IMR-90 (cell line): ENCODE measurements at regions not wholly inside any gene's neighbourhood (a gene's known extent, or its start where the extent isn't known, plus 50 kb on each side); places are given as distances from the start of the nearest gene placed in this dataset.

ENCODE experiments used
- ATAC-seq: fragments of 200-7000 bp; cut with Tn5 transposase; 2 replicates; pipeline ENCODE4 v1.9.1; 2020; ENCODE audit warnings: low read depth, mild to moderate bottlenecking, moderate library complexity
- BruUV-seq: library from RNA; stranded (reverse); fragments of 400-500 nt; replicated peaks from 2 replicates; lab custom pipeline; 2021; lab: Mats Ljungman, UMichigan
- CTCF ChIA-PET: fragments of 300-600 bp; formaldehyde crosslinking; extraction: SDS; loops from one replicate; lab custom pipeline; 2021; ENCODE audit warnings: antibody characterized with exemption; lab: Yijun Ruan, JAX
- POLR2A ChIA-PET: fragments of 300-600 bp; sonication (Branson Sonifier 250); formaldehyde crosslinking; loops from one replicate; lab custom pipeline; 2022; ENCODE audit warnings: antibody characterized with exemption; ENCODE audit not compliant: unreplicated experiment; lab: Charles Lee
- DNase-seq: peaks from one replicate; pipeline ENCODE4 v3.0.0; 2013
- H2AFZ ChIP-seq: replicated peaks from 2 replicates; pipeline ENCODE3; 2013; ENCODE audit warnings: low read length, mild to moderate bottlenecking; ENCODE audit not compliant: poor library complexity
- H2AK5ac ChIP-seq: 2 replicates; pipeline ENCODE4 v1.6.1; 2013; ENCODE audit warnings: low read depth, low read length, inconsistent platforms
- H2AK9ac ChIP-seq: replicated peaks from 2 replicates; pipeline ENCODE3; 2013; ENCODE audit warnings: mild to moderate bottlenecking, low read depth, low read length, moderate library complexity; ENCODE audit not compliant: poor library complexity
- H2BK120ac ChIP-seq: 2 replicates; pipeline ENCODE4 v1.6.1; 2013; ENCODE audit warnings: low read depth, low read length, inconsistent platforms
- H2BK15ac ChIP-seq: 3 replicates; pipeline ENCODE4 v1.6.1; 2013; ENCODE audit warnings: low read depth, low read length, inconsistent platforms
- H2BK20ac ChIP-seq: 2 replicates; pipeline ENCODE4 v1.6.1; 2013; ENCODE audit warnings: low read depth, mild to moderate bottlenecking, inconsistent platforms, low read length, moderate library complexity
- H2BK5ac ChIP-seq: 2 replicates; pipeline ENCODE4 v1.6.1; 2013; ENCODE audit warnings: mild to moderate bottlenecking, low read depth, low read length, inconsistent platforms; ENCODE audit not compliant: poor library complexity, severe bottlenecking
- H3K14ac ChIP-seq: replicated peaks from 2 replicates; pipeline ENCODE4 v1.6.1; 2013; ENCODE audit warnings: low read depth, low read length, inconsistent platforms
- H3K18ac ChIP-seq: 2 replicates; pipeline ENCODE4 v1.6.1; 2013; ENCODE audit warnings: low read depth, low read length, control low read depth
- H3K23ac ChIP-seq: 2 replicates; pipeline ENCODE4 v1.6.1; 2013; ENCODE audit warnings: low read depth, low read length, inconsistent platforms
- H3K27ac ChIP-seq: 2 replicates; pipeline ENCODE4 v1.5.1; 2013; ENCODE audit warnings: mild to moderate bottlenecking, control low read depth, low read length; ENCODE audit not compliant: insufficient read depth
- H3K27me3 ChIP-seq: 2 replicates; pipeline ENCODE4 v1.6.1; 2013; ENCODE audit warnings: low read length; ENCODE audit not compliant: control insufficient read depth, insufficient read depth
- H3K36me3 ChIP-seq: 2 replicates; pipeline ENCODE4 v1.6.1; 2013; ENCODE audit warnings: low read length, mixed read lengths; ENCODE audit not compliant: control insufficient read depth, insufficient read depth
- H3K4ac ChIP-seq: 2 replicates; pipeline ENCODE4 v1.6.1; 2013; ENCODE audit warnings: low read depth, low read length, inconsistent platforms
- H3K4me1 ChIP-seq: 2 replicates; pipeline ENCODE4 v1.6.1; 2013; ENCODE audit warnings: low read length, mixed read lengths; ENCODE audit not compliant: control insufficient read depth, insufficient read depth
- H3K4me2 ChIP-seq: 2 replicates; pipeline ENCODE4 v1.6.1; 2013; ENCODE audit warnings: low read depth, mild to moderate bottlenecking, control low read depth, low read length, moderate library complexity
- H3K4me3 ChIP-seq: 2 replicates; pipeline ENCODE4 v1.5.1; 2013; ENCODE audit warnings: low read depth, mild to moderate bottlenecking, control low read depth, low read length, moderate library complexity; ENCODE audit not compliant: insufficient read depth
- H3K56ac ChIP-seq: 2 replicates; pipeline ENCODE4 v1.6.1; 2013; ENCODE audit warnings: low read length, inconsistent platforms; ENCODE audit not compliant: insufficient read depth; ENCODE audit errors: extremely low read depth
- H3K79me1 ChIP-seq, 2 experiments: 2 replicates each; pipeline ENCODE4 v1.6.1; 2013; ENCODE audit warnings: low read length in 2 of 2, inconsistent platforms in 1 of 2, low read depth in 1 of 2
- H3K9ac ChIP-seq: 2 replicates; pipeline ENCODE4 v1.6.1; 2013; ENCODE audit warnings: low read depth, low read length, control low read depth
- H3K9me1 ChIP-seq: 2 replicates; pipeline ENCODE4 v1.6.1; 2013; ENCODE audit warnings: low read length, inconsistent platforms; ENCODE audit not compliant: insufficient read depth
- H3K9me3 ChIP-seq: 2 replicates; pipeline ENCODE4 v1.6.1; 2013; ENCODE audit warnings: low read length; ENCODE audit not compliant: control insufficient read depth, insufficient read depth
- H4K20me1 ChIP-seq: 2 replicates; pipeline ENCODE4 v1.6.1; 2013; ENCODE audit warnings: low read length, inconsistent platforms; ENCODE audit not compliant: insufficient read depth
- H4K5ac ChIP-seq: 2 replicates; pipeline ENCODE4 v1.6.1; 2013; ENCODE audit warnings: mild to moderate bottlenecking, low read depth, low read length, control low read depth
- H4K8ac ChIP-seq, 2 experiments: 2 replicates each; pipeline ENCODE4 v1.6.1; 2013; ENCODE audit warnings: low read depth in 2 of 2, low read length in 2 of 2, control low read depth in 1 of 2, inconsistent platforms in 1 of 2
- H4K91ac ChIP-seq: 2 replicates; pipeline ENCODE4 v1.6.1; 2013; ENCODE audit warnings: low read depth, low read length, inconsistent platforms; ENCODE audit not compliant: insufficient read depth
- MAFK ChIP-seq: IDR thresholded peaks from 2 replicates; pipeline ENCODE4 v1.6.1; 2012; ENCODE audit warnings: low read depth, low read length, improper control_type of control experiment
- NFE2L2 ChIP-seq: fragments of 150-350 bp; IDR thresholded peaks from 2 replicates; pipeline ENCODE4 v1.6.1; 2016; ENCODE audit warnings: low read depth, mild to moderate bottlenecking, low read length
- RFX5 ChIP-seq: IDR thresholded peaks from 2 replicates; pipeline ENCODE4 v1.8.0; 2012; ENCODE audit warnings: low read depth, mild to moderate bottlenecking, low read length, moderate library complexity
- USF2 ChIP-seq: fragments of 150-350 bp; IDR thresholded peaks from 2 replicates; pipeline ENCODE4 v1.6.1; 2017; ENCODE audit warnings: mild to moderate bottlenecking, antibody characterized with exemption, low read length, low read depth
- WGBS, 2 experiments: methylation state at CpG; one replicate each; pipeline versions ENCODE4 v1.1.5 to v1.1.7; 2013; ENCODE audit warnings: missing lambda C conversion rate in 2 of 2; ENCODE audit not compliant: insufficient read length in 1 of 2; ENCODE audit errors: extremely low coverage in 2 of 2; 5-methylcytosine and 5-hydroxymethylcytosine counted together
- dilution Hi-C: fragments of 300-500 bp; cut with HindIII; formaldehyde crosslinking; loops from one replicate; pipeline ENCODE4 v1.14.3; 2018; ENCODE audit warnings: low sequenced_read_pairs; ENCODE audit not compliant: unreplicated experiment
- in situ Hi-C: fragments of 300-500 bp; cut with MboI; formaldehyde crosslinking; loops from 3 replicates; pipeline ENCODE4 v1.14.3; 2019; ENCODE audit warnings: low sequenced_read_pairs, inconsistent platforms, mixed read lengths
- intact Hi-C: fragments of 100-400 bp; cut with micrococcal nuclease; formaldehyde crosslinking; loops from 2 replicates; pipeline ENCODE4 v1.10.0; 2022
- TF ChIP-seq, protein P1 (sequence below): fragments of 150-350 bp; IDR thresholded peaks from 2 replicates; pipeline ENCODE4 v1.6.1; 2016; ENCODE audit warnings: low read depth, mild to moderate bottlenecking, low read length, moderate library complexity, borderline replicate concordance

DNA sequence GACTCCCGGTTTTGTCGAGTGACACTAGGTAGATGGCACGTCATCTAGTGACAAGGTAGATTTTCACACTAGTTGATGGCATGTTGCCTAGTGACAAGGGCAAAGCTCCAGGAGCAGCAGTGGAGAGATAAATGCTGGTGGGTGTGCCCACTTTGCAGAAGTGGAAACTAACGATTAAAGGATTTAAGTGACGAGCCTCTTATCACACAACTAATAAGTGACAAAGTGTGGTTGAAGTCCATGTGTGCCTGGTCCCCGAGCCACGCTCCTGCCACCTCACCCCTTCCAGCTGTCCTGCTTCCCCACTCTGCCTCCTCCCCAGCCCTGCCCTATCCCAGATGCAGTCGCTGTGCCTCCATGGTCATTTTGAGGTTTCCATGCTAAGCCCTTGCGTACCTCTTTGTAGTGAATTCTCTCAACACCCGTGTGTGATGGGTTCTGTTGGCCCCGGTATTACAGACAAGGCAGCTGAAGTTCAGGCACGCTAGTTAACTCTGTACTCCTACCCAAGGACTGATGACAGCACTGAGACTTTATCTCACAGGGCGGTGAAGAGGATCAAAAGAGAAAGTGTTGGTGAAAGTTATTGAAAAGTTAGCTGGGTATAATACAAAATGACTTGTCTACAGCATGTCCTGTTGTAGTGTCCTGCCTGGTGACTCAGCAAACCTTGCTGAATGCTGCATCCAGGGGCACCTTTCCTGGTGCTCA, 113.4 kb upstream of the GLI2 start:
- ATAC-seq (no peak), DNase-seq (no peak)
- H3K4ac ChIP-seq = no peak overlapping the region
- intact Hi-C loops (no loop called here), dilution Hi-C loops (no loop called here), in situ Hi-C loops (no loop called here)
- H2BK5ac ChIP-seq = no peak overlapping the region
- H2AFZ ChIP-seq = no peak overlapping the region
- H3K23ac ChIP-seq = no peak overlapping the region
- no peak overlapping the region for H2BK120ac ChIP-seq
- H3K18ac ChIP-seq = no peak overlapping the region
- H2AK9ac ChIP-seq = no peak overlapping the region
- 76% methylated on average over 5 of the region's 13 CpGs; no CpG with 5 or more reads in 1 of the 2 experiments for WGBS, 2 experiments
- no peak overlapping the region for H2BK20ac ChIP-seq
- H4K20me1 ChIP-seq = no peaks in the 10 kb centered on the region
- no peaks in the 10 kb centered on the region for H3K9me1 ChIP-seq
- no peaks in the 10 kb centered on the region for H3K36me3 ChIP-seq
- H3K9me3 ChIP-seq = peaks cover 4% of the 10 kb centered on the region; the same call in 1 of the 2 replicates
- H4K8ac ChIP-seq = no peak overlapping the region
- H3K79me1 ChIP-seq = no peaks in the 10 kb centered on the region
- TF ChIP-seq NFE2L2 (no peak), MAFK (no peak), USF2 (no peak), RFX5 (no peak)
- TF ChIP-seq, protein P1, sequence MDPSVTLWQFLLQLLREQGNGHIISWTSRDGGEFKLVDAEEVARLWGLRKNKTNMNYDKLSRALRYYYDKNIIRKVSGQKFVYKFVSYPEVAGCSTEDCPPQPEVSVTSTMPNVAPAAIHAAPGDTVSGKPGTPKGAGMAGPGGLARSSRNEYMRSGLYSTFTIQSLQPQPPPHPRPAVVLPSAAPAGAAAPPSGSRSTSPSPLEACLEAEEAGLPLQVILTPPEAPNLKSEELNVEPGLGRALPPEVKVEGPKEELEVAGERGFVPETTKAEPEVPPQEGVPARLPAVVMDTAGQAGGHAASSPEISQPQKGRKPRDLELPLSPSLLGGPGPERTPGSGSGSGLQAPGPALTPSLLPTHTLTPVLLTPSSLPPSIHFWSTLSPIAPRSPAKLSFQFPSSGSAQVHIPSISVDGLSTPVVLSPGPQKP = no peak
- ChIA-PET CTCF (no interaction called here), POLR2A (no interaction called here)
- no peak overlapping the region for H3K4me2 ChIP-seq
- no peak overlapping the region for H3K9ac ChIP-seq
- no peak overlapping the region for H3K4me3 ChIP-seq
- no peak overlapping the region for H2AK5ac ChIP-seq
- BruUV-seq = no TSS peak
- H4K5ac ChIP-seq = no peak overlapping the region
- H3K56ac ChIP-seq = no peak overlapping the region
- H2BK15ac ChIP-seq = no peak overlapping the region; the same call in 2 of the 3 replicates
- H3K27ac ChIP-seq = no peak overlapping the region
- H3K14ac ChIP-seq = no peak overlapping the region
- H4K91ac ChIP-seq = no peak overlapping the region
- H3K4me1 ChIP-seq = peaks cover 2% of the 10 kb centered on the region; the same call in 1 of the 2 replicates
- H3K27me3 ChIP-seq = peaks cover 12% of the 10 kb centered on the region; the same call in 1 of the 2 replicates
